C4-2B (cell line): ENCODE measurements at regions not wholly inside any gene's neighbourhood (a gene's known extent, or its start where the extent isn't known, plus 50 kb on each side); places are given as distances from the start of the nearest gene placed in this dataset.

Source experiments
- CTCF ChIP-seq: fragments of 450-650 bp; conservative IDR thresholded peaks from 2 replicates; pipeline ENCODE4 v1.5.1; 2017; ENCODE audit warnings: mild to moderate bottlenecking
- ZFX ChIP-seq: fragments of 450-650 bp; IDR thresholded peaks from 2 replicates; pipeline ENCODE4 v1.6.1; 2017

GRCh38 chr9:90062982-90063381 is 458.2 kb downstream of the GADD45G start:
- TF ChIP-seq CTCF (no peak), ZFX (no peak)
